LNCAP (cell line): ENCODE measurements at regions not wholly inside any gene's neighbourhood (a gene's known extent, or its start where the extent isn't known, plus 50 kb on each side); places are given as distances from the start of the nearest gene placed in this dataset.

Experiments
- CTCF ChIP-seq: fragments of 450-650 bp; IDR thresholded peaks from 2 replicates; pipeline ENCODE4 v1.5.1; 2017; ENCODE audit warnings: mild to moderate bottlenecking

DNA sequence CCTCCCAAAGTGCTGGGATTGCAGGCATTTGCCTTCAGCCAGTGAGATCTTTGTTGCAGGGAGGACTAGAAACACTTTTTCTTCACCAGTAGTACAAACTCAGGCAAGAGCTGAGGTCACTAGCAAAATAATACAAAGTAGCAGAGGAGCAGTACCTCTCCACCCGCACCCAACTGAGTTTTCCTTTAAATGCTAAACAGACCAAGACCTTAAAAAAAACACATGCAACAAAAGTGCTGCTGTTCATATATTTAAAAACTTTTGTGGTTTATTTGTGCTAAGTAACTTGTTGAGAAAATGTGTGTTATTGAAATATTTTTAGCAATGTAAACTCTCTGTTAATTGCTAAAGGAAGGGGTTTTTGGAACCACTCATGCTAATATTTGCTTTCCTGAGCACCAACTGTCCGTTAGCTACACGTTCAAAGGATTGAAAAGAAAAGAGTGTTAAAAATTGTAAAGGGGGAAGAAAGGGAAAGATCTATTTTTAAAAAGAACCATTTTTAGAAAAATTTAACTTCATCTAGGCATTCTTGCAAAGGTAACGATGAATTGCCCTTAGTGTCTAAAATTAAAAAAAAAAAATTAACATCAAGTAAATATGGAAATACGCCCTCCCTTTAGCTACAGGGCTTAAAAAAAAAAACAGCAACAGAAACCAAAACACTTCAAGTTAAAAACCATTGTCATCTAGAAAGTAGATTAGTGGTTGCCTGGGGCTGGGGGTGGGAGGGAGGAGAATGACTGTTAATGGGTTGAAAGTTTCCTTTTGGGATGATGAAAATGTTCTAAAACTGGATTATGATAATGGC is 114.0 kb upstream of the KRAS start:
- no peak for TF ChIP-seq CTCF

GRCh38 chr12:25362646-25363045 is 111.9 kb upstream of the KRAS start:
- no peak for TF ChIP-seq CTCF

- no peak for TF ChIP-seq CTCF
Measured at GRCh38 chr12:25361511-25361910, 110.8 kb upstream of the KRAS start.

DNA sequence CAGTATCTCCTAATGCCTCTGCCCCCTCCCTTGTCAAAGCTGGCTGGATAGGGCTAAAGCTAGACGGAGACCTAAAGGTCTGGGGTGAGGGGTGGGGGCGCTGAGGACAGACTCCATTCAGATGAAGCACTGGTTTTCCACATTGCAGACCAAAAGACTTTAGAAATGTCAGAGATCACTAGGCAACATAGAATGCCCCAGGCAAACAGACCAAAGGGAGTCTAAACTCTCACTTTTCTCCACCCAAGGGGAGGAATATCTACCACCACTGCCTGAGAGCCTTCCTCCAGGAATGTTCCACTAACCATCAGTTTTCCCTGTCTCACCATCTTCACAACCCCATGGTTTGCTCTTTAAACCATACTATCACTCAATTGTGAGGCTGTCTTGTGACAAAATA is 106.9 kb upstream of the KRAS start:
- TF ChIP-seq CTCF, result no peak

- TF ChIP-seq CTCF, result no peak
Measured at GRCh38 chr12:25352083-25352918, 101.6 kb upstream of the KRAS start.

GRCh38 chr12:25348593-25348895 is 97.8 kb upstream of the KRAS start:
- no peak for TF ChIP-seq CTCF

- TF ChIP-seq CTCF, result no peak
Measured at GRCh38 chr12:25347716-25348592, 97.2 kb upstream of the KRAS start.
